ENCODE measurements at regions not wholly inside any gene's neighbourhood (a gene's known extent, or its start where the extent isn't known, plus 50 kb on each side); places are given as distances from the start of the nearest gene placed in this dataset.
A peak's percentile ranks its signal among the peaks of the same experiment; 100 is the strongest.

DNA sequence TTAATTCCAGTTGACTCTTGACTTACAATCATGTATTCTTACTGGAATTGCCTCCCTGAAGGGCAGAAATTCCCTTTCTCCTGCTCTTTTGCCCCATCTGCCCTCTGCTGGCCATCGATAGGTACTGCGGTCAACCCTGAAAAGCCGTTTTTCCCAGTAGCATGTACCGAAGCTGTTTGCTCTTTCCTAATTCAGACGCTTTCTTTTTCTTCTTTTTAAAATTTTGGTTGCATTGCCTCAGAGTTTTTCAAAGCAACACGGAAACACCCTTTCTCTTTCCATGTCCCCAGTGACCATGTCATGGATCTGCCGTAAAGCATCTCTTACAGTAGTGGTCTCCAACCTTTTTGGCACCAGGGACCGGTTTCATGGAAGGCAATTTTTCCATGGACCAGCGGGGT lies 164.2 kb upstream of the C1orf21 start:
- Histone ChIP-seq H2BK12ac (ENCODE audit: insufficient read length, low read depth, low read length) (no peak overlapping the region), H2AK5ac (ENCODE audit: insufficient read length, low read length) (no peak overlapping the region), H3K23me2 (ENCODE audit: insufficient read length, low read depth, low read length, poor library complexity, severe bottlenecking) (no peaks in the 10 kb centered on the region), H3K27ac (ENCODE audit: insufficient read length, low read depth, low read length) (no peak overlapping the region), H4K5ac (ENCODE audit: insufficient read length, low read depth, low read length) (no peak overlapping the region), H4K91ac (ENCODE audit: insufficient read length, low read depth, low read length) (no peak overlapping the region), H2BK5ac (ENCODE audit: insufficient read length, low read length) (no peak overlapping the region), H3K4me2 (ENCODE audit: insufficient read depth, insufficient read length, low read length) (no peak overlapping the region), H3K79me2 (ENCODE audit: insufficient read depth, low read length) (no peaks in the 10 kb centered on the region), H2BK15ac (ENCODE audit: low read depth, low read length) (no peak overlapping the region), H4K20me1 (ENCODE audit: control insufficient read depth, insufficient read depth, insufficient read length) (no peaks in the 10 kb centered on the region), H3K56ac (ENCODE audit: insufficient read length, low read depth, low read length) (no peak overlapping the region), H3K4ac (ENCODE audit: low read depth, low read length) (no peak overlapping the region), H3K9me3 (ENCODE audit: control insufficient read depth, low read depth, low read length) (no peaks in the 10 kb centered on the region), H4K8ac (replicated peaks; ENCODE audit: insufficient read length, low read depth, low read length) (no peak overlapping the region), H3K14ac (ENCODE audit: insufficient read depth, low read length) (no peak overlapping the region), H3K23ac (ENCODE audit: insufficient read length, low read depth, low read length) (no peak overlapping the region), H3K18ac (ENCODE audit: insufficient read length, low read depth, low read length) (no peak overlapping the region), H3K9ac (ENCODE audit: extremely low read depth, insufficient read length, low read length) (no peak overlapping the region), H3K27me3 (ENCODE audit: insufficient read depth, low read length) (peaks cover 2% of the 10 kb centered on the region; the same call in 1 of the 2 replicates), H3K79me1 (ENCODE audit: insufficient read depth, low read depth, low read length, poor library complexity, severe bottlenecking) (no peaks in the 10 kb centered on the region), H3K4me1 (ENCODE audit: insufficient read depth, low read length) (no peaks in the 10 kb centered on the region; the same call in 1 of the 2 replicates), H2BK120ac (ENCODE audit: low read depth, low read length, poor library complexity, severe bottlenecking) (no peak overlapping the region), H3T11ph (ENCODE audit: low read length) (no peak overlapping the region), H2BK20ac (ENCODE audit: low read depth, low read length, poor library complexity, severe bottlenecking) (no peak overlapping the region), H2AFZ (ENCODE audit: low read length) (no peak overlapping the region)
- DNase-seq = peak; percentile 54
- WGBS (ENCODE audit: extremely low coverage, insufficient read length, low lambda C conversion rate) = no CpG with 5 or more reads among the region's 9 CpGs
- TF ChIP-seq, protein P1, sequence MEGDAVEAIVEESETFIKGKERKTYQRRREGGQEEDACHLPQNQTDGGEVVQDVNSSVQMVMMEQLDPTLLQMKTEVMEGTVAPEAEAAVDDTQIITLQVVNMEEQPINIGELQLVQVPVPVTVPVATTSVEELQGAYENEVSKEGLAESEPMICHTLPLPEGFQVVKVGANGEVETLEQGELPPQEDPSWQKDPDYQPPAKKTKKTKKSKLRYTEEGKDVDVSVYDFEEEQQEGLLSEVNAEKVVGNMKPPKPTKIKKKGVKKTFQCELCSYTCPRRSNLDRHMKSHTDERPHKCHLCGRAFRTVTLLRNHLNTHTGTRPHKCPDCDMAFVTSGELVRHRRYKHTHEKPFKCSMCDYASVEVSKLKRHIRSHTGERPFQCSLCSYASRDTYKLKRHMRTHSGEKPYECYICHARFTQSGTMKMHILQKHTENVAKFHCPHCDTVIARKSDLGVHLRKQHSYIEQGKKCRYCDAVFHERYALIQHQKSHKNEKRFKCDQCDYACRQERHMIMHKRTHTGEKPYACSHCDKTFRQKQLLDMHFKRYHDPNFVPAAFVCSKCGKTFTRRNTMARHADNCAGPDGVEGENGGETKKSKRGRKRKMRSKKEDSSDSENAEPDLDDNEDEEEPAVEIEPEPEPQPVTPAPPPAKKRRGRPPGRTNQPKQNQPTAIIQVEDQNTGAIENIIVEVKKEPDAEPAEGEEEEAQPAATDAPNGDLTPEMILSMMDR (conservative IDR thresholded peaks at IDR 0.05) = peak; percentile 95
- Mint-ChIP-seq H3K27me3 (ENCODE audit: low read depth) (peaks cover 54% of the 10 kb centered on the region), H3K36me3 (ENCODE audit: insufficient read depth in 1 of 3, low read depth in 3 of 3) (no peaks in the 10 kb centered on the region), H3K27ac (no peak overlapping the region), H3K4me3 (no peak overlapping the region; a peak in 1 of 5 replicates), H3K4me1 (peaks cover 12 to 16% of the 10 kb centered on the region in 2 experiments), H3K9me3 (no peaks in the 10 kb centered on the region)
